Endometrial microvascular endothelial cells (primary cell): ENCODE measurements at regions not wholly inside any gene's neighbourhood (a gene's known extent, or its start where the extent isn't known, plus 50 kb on each side); places are given as distances from the start of the nearest gene placed in this dataset.

Source experiments
- in situ Hi-C: cut with HindIII; loops from 2 replicates; pipeline ENCODE4 v1.10.0; 2017; ENCODE audit warnings: low sequenced_read_pairs, low pct_unique_long_range_greater_than_20kb; ENCODE audit errors: inconsistent ontology term

DNA sequence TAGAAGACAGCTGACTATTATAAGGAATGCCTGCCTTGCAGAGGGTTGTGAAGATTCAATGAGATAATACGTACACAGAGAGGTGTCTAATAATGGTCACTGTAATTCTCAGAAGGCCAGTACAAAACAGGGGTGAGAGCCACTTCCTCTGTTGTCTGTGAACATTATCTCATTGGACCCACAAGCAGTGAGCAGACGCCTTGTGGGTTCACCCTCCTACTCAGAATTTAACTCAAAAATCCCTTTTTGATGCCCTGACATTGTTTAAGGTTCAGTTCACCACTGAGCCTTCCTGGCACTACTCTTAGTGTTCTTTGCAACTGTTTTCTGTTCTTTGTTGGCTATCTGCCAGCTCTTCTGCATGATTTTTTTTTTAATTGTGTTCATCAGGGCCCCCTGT lies 467.4 kb downstream of the BCOR start:
- in situ Hi-C loops: no loop called here

- in situ Hi-C loops: no loop called here
These were observed 466.2 kb downstream of the BCOR start for GRCh38 chrX:39631276-39632229.

GRCh38 chrX:39633293-39633692 lies 464.5 kb downstream of the BCOR start:
- in situ Hi-C loops: no loop called here

DNA sequence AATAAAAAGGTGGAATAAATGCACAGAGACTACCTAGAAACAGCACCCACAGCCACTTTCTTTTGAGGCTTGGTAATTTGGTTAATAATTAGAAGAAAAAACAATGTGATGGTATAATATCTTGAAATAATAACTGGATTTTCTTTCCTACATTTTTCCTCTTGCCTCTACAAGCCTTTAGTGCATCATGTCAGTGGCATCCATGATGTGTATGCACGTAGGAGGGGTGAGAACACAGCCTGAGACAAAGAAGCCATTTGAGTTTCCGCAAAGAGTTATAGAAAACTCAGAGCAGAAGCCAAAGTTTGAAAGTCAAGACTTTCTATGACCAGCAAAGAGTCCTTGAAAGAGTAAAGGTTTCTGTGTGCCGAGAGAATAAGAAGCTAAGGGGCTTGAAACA lies 461.3 kb downstream of the BCOR start:
- in situ Hi-C loops: no loop called here

- in situ Hi-C loops: no loop called here
These were observed 459.2 kb downstream of the BCOR start for GRCh38 chrX:39638526-39638925.

DNA sequence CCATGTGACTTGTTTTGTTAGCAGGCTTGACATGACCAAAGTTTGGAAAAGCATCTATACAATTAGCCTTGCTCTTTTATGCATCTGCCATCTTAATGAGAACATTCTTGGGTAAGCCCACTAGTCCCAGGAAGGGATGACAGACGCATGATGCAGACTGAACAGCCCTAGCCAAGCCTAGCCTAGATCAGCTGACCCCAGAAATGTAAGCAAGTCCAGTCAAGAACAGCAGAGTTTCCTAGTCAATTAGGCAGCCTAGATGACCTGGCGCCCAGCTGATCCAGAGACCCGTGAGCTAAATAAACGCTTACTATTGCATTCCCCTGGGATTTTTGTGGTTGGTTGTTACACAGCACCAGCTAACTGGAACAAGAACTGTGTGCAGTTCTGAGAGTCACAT lies 457.9 kb downstream of the BCOR start:
- in situ Hi-C loops: no loop called here

- in situ Hi-C loops: no loop called here
These were observed 456.9 kb downstream of the BCOR start for GRCh38 chrX:39640866-39641265.

GRCh38 chrX:39642071-39642470 lies 455.7 kb downstream of the BCOR start:
- in situ Hi-C loops: no loop called here

- in situ Hi-C loops: no loop called here
These were observed 454.2 kb downstream of the BCOR start for GRCh38 chrX:39643550-39643949.

DNA sequence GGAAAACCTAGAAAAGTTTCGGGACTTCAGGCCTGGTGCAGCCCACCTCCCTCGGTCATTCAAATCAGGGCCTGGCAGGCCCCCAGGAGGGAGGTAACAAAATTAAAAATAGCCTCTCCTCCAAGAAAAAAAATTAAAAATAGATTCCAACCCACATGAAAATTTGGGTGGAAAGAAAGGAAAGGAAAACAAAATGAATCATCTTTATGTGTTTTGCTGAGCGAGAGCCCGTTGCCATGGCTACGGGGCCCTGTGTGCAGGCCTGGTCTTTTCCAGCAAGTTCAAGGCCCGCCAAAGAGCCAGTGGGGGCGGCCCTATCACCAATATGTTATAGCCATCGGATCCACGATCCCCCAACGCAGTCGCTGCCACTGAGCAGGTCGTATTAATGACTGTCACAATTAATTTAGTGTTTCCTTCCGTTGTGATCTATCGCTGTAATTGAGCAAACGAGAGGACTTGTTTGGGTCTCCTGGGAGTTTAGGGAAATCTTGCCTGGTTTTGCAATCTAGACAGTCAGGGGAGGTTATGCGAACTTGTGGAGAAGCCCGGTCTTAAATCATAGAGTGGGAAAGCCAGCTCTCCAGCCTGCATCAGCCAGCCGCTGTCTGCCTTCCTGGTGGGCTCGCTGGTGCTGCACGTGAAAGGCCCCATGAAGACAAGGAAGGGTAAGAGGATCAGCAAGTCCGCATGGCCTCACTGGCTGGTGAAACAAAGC lies 452.4 kb downstream of the BCOR start:
- in situ Hi-C loops: no loop called here

DNA sequence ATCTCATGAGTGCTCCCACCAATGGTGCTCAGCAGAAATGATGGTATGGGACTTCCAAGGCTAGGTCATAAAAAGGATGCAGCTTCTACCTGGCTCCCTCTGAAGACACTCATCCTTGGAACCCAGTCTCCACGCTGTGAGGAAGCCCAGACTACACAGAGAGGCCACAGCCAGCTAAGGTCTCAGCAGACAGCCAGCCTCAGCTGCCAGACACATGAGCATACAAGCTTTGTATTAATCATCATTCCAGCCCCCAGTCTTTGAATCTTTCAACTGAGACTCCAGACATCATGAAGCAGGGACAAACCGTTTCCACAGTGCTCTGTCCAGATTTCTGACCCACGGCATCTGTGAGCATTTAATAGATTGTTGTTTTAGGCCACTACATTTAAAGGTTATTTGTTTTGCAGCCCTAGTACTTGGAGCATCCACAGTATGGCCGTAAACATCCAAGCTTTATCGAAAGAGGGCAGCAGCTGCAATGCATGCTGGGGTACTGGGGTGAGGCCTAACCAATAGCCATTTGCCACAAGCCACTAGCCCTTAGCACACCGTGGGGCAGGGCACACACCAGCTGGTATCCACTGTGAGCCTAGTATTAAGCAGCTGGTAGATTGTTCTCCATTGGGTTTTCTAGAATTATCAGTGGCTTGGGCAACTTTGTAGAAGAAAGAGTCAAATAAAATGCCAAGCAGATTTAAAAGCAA lies 449.1 kb downstream of the BCOR start:
- in situ Hi-C loops: no loop called here

DNA sequence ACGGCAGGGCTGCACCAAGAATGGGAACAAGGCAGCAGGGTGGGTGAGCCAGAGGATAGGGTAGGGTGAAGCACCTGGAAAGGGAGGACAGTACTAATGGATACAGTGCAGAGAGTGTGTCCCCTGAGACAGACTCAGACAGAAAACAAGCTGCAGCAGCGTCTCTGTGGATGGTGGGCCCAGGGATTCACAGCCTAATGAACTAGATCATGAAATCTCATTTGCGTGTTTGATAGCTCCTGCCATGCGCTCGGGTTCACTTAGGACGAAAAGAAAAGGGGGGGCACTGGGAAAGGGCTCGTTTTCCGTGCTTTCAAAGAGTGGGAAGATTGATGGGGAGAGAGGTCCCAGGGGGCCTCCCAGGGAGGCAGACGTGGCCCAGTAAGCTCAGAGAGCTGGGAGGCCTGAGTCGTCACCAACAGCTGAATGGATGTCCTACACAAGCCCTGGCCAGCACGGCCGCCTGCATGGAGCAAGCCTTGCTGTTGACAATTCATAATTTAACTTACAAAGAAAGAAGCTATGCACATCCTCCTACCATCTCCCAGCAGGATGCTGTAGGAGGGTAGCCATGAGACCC lies 446.9 kb downstream of the BCOR start:
- in situ Hi-C loops: no loop called here

DNA sequence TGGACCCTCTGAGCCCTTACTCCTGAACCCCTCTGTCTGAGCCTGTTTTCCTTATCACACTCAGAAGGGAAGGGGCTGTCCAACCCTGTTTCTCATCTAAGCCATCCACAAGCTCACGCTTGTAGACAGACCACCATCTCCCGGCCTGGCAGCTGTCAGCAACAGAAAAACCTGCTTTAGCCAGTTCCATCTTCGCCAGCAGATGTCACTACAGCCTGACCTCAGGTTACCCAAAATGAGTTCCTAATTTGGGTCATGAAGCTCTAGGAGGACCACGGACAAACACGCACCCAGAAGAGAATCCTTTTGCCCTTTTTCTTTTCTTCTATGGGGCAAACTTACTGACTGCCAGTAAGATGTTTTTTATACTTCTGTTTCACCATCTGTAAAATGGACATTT lies 445.4 kb downstream of the BCOR start:
- in situ Hi-C loops: no loop called here

DNA sequence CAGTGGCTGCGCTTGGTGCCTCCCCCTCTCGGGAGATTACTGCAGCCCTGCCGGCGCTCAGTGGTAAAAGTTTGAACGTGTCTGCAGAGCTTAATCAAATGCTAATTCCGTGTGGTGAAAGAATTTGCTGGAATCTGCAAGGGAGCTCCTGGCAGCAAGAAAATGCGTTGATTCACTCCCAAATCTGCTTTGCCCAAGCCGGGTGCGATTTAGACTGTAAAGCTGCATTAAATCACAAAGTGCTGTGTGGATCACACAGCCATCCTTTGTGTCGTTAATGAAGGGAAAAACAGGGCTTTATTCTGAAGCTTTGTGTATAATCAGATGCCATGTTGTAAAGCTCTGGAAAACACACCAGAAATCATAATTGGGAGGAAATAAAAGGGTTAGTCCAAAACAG lies 444.1 kb downstream of the BCOR start:
- in situ Hi-C loops: no loop called here

DNA sequence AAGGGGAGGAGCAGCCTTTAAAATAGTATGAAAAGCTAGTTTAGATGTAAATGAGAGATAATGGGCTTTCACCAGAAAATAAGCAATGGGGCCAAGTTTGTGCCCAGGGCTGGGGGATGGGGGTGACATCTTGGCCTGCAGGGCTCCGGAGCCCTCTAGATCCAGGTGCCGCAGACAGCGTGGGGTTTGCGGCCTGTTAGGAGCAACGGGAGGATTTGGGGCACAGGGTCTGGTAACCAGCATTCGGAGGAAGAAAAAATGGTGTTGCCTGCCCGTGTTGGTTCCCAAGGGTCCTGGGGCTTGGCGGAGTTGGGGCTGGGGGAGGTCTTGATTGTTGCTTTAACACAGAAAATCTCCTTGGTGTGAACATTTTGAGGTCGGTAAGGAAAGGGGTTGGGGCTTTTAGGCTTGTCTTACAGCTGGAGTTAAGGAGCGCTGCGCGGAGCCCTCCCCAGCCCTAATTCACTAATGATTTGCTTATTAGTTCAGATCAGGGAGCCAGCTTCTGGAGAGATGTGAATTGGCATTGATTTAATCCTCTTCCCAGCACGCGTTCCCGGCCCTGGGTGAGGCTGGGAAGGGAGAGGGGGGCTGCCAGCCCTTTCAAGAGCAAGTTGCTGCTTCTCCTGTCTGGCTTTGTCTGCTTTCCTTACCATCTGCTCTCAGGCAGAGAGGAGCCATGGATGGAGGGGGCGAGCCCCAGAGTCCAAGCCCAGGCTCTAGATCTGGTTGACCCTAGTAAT lies 443.4 kb downstream of the BCOR start:
- in situ Hi-C loops: no loop called here

DNA sequence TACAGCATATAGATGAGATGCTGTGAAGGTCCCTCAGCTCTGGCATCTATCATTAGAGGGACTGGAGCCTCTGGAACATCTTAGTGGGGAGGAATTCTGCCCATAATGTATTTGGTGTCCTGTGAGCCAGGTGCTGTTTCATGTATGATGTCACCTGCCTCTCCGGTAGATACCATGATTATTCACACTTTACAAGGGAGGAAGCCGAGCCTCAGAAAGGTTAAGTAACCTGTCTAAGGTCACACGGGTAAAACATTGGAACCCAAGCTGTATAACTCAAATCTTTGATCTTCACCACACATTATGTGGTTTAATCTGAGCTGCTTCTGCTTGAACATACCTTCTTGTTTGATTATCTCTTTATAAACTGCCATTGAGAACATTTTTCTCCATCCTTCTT lies 442.8 kb downstream of the BCOR start:
- in situ Hi-C loops: no loop called here

DNA sequence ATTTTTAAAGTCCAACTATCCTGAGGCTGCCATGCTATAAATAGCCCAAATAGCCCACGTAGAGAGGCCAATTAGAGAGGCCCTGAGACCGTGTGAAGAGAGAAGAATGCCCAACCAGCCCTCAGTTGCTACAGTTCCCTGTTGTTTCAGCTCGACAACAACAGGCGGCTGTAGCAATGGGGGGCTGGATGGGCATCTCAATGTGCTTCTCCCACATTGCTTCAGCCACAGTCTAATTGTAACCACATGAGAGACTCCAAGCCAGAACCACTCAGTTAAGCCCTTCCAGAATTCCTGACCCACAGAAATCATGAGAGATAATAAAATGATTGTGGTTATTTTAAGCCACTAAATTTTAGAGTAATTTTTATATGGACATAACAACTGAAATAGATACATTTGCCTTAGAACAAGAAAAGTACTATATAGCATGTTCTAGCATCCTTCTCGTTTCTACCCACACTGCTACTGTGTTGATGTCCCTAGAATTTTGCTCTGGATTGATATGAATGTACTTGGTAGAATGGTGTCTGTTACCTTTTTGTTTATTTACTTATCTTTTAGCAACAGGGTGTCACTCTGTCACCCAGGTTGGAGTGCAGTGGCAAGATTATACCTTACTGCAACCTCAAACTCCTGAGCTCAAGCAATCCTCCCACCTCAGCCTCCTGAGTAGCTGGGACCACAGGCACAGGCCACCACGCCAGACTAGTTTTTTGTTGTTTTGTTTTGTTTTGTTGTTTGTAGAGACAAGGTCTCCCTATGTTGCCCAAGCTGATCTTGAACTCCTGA lies 436.4 kb downstream of the BCOR start:
- in situ Hi-C loops: no loop called here
